ENCODE measurements at regions not wholly inside any gene's neighbourhood (a gene's known extent, or its start where the extent isn't known, plus 50 kb on each side); places are given as distances from the start of the nearest gene placed in this dataset.

DNA sequence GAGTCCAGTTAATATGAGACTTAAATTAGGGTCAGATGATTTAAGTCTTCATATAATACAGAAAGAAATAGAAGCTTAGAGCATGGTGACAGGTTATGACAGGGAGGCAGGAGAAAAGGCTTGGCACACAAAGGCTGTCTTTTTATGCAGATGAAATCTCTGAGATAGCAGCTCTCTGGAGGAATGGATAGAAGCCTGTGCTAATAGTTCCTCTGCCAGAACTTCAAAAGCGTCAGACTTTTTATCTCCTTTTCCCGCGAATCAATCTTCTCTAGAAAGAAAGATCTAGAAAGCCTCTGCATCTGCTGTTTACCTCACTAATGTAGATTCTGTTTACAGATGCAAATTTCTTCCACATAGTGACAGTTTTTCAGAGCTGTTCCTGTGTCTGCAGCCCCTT is 1106.2 kb downstream of the XPNPEP1 start:
- TF ChIP-seq JUNB (IDR thresholded peaks at IDR 0.05; ENCODE audit: unreplicated experiment) (no peak), CREB1 (CRISPR knock-in tag; IDR thresholded peaks at IDR 0.05; ENCODE audit: low read depth) (no peak), EZH2 (IDR thresholded peaks at IDR 0.05; ENCODE audit: low read depth, unreplicated experiment) (no peak), STAT1 (IDR thresholded peaks at IDR 0.05; ENCODE audit: unreplicated experiment) (no peak), EZH2phosphoT487 (IDR thresholded peaks at IDR 0.05; ENCODE audit: unreplicated experiment) (no peak), POLR2AphosphoS5 (IDR thresholded peaks at IDR 0.05; ENCODE audit: low read depth) (no peak), ZNF331 (CRISPR knock-in tag; IDR thresholded peaks at IDR 0.05; ENCODE audit: low read depth) (no peak)
- TF ChIP-seq, protein P1, sequence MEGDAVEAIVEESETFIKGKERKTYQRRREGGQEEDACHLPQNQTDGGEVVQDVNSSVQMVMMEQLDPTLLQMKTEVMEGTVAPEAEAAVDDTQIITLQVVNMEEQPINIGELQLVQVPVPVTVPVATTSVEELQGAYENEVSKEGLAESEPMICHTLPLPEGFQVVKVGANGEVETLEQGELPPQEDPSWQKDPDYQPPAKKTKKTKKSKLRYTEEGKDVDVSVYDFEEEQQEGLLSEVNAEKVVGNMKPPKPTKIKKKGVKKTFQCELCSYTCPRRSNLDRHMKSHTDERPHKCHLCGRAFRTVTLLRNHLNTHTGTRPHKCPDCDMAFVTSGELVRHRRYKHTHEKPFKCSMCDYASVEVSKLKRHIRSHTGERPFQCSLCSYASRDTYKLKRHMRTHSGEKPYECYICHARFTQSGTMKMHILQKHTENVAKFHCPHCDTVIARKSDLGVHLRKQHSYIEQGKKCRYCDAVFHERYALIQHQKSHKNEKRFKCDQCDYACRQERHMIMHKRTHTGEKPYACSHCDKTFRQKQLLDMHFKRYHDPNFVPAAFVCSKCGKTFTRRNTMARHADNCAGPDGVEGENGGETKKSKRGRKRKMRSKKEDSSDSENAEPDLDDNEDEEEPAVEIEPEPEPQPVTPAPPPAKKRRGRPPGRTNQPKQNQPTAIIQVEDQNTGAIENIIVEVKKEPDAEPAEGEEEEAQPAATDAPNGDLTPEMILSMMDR (conservative IDR thresholded peaks at IDR 0.05; ENCODE audit: low read depth in 2 of 2), result no peak
- TF ChIP-seq, protein P2, sequence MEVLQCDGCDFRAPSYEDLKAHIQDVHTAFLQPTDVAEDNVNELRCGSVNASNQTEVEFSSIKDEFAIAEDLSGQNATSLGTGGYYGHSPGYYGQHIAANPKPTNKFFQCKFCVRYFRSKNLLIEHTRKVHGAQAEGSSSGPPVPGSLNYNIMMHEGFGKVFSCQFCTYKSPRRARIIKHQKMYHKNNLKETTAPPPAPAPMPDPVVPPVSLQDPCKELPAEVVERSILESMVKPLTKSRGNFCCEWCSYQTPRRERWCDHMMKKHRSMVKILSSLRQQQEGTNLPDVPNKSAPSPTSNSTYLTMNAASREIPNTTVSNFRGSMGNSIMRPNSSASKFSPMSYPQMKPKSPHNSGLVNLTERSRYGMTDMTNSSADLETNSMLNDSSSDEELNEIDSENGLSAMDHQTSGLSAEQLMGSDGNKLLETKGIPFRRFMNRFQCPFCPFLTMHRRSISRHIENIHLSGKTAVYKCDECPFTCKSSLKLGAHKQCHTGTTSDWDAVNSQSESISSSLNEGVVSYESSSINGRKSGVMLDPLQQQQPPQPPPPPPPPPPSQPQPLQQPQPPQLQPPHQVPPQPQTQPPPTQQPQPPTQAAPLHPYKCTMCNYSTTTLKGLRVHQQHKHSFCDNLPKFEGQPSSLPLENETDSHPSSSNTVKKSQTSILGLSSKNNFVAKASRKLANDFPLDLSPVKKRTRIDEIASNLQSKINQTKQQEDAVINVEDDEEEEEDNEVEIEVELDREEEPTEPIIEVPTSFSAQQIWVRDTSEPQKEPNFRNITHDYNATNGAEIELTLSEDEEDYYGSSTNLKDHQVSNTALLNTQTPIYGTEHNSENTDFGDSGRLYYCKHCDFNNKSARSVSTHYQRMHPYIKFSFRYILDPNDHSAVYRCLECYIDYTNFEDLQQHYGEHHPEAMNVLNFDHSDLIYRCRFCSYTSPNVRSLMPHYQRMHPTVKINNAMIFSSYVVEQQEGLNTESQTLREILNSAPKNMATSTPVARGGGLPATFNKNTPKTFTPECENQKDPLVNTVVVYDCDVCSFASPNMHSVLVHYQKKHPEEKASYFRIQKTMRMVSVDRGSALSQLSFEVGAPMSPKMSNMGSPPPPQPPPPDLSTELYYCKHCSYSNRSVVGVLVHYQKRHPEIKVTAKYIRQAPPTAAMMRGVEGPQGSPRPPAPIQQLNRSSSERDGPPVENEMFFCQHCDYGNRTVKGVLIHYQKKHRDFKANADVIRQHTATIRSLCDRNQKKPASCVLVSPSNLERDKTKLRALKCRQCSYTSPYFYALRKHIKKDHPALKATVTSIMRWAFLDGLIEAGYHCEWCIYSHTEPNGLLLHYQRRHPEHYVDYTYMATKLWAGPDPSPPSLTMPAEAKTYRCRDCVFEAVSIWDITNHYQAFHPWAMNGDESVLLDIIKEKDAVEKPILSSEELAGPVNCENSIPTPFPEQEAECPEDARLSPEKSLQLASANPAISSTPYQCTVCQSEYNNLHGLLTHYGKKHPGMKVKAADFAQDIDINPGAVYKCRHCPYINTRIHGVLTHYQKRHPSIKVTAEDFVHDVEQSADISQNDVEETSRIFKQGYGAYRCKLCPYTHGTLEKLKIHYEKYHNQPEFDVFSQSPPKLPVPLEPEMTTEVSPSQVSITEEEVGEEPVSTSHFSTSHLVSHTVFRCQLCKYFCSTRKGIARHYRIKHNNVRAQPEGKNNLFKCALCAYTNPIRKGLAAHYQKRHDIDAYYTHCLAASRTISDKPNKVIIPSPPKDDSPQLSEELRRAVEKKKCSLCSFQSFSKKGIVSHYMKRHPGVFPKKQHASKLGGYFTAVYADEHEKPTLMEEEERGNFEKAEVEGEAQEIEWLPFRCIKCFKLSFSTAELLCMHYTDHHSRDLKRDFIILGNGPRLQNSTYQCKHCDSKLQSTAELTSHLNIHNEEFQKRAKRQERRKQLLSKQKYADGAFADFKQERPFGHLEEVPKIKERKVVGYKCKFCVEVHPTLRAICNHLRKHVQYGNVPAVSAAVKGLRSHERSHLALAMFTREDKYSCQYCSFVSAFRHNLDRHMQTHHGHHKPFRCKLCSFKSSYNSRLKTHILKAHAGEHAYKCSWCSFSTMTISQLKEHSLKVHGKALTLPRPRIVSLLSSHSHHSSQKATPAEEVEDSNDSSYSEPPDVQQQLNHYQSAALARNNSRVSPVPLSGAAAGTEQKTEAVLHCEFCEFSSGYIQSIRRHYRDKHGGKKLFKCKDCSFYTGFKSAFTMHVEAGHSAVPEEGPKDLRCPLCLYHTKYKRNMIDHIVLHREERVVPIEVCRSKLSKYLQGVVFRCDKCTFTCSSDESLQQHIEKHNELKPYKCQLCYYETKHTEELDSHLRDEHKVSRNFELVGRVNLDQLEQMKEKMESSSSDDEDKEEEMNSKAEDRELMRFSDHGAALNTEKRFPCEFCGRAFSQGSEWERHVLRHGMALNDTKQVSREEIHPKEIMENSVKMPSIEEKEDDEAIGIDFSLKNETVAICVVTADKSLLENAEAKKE (CRISPR knock-in tag; IDR thresholded peaks at IDR 0.05), result no peak
- TF ChIP-seq, protein P3, sequence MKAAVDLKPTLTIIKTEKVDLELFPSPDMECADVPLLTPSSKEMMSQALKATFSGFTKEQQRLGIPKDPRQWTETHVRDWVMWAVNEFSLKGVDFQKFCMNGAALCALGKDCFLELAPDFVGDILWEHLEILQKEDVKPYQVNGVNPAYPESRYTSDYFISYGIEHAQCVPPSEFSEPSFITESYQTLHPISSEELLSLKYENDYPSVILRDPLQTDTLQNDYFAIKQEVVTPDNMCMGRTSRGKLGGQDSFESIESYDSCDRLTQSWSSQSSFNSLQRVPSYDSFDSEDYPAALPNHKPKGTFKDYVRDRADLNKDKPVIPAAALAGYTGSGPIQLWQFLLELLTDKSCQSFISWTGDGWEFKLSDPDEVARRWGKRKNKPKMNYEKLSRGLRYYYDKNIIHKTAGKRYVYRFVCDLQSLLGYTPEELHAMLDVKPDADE (IDR thresholded peaks at IDR 0.05), result no peak
- TF ChIP-seq, protein P4, sequence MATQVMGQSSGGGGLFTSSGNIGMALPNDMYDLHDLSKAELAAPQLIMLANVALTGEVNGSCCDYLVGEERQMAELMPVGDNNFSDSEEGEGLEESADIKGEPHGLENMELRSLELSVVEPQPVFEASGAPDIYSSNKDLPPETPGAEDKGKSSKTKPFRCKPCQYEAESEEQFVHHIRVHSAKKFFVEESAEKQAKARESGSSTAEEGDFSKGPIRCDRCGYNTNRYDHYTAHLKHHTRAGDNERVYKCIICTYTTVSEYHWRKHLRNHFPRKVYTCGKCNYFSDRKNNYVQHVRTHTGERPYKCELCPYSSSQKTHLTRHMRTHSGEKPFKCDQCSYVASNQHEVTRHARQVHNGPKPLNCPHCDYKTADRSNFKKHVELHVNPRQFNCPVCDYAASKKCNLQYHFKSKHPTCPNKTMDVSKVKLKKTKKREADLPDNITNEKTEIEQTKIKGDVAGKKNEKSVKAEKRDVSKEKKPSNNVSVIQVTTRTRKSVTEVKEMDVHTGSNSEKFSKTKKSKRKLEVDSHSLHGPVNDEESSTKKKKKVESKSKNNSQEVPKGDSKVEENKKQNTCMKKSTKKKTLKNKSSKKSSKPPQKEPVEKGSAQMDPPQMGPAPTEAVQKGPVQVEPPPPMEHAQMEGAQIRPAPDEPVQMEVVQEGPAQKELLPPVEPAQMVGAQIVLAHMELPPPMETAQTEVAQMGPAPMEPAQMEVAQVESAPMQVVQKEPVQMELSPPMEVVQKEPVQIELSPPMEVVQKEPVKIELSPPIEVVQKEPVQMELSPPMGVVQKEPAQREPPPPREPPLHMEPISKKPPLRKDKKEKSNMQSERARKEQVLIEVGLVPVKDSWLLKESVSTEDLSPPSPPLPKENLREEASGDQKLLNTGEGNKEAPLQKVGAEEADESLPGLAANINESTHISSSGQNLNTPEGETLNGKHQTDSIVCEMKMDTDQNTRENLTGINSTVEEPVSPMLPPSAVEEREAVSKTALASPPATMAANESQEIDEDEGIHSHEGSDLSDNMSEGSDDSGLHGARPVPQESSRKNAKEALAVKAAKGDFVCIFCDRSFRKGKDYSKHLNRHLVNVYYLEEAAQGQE (IDR thresholded peaks at IDR 0.05; ENCODE audit: unreplicated experiment), result no peak

Data from GM23338 (cell line).